Activated T-helper 1 cell treated with anti-CD3 and anti-CD28 coated beads, Interleukin-12 subunit alpha, Interleukin-12 subunit beta, Interleukin-2, Interleukin-4 antibody, amounts not matched to agents 30 ng/mL and 10 ng/mL and 1 ng/mL, durations not matched to agents 14 hours and 24 hours and 36 hours (primary cell): ENCODE measurements at regions not wholly inside any gene's neighbourhood (a gene's known extent, or its start where the extent isn't known, plus 50 kb on each side); places are given as distances from the start of the nearest gene placed in this dataset.
"Not testable (repeated sequence)": the region's sequence is repeated elsewhere in the genome, so short reads cannot be mapped to it uniquely, and the experiment has no call there.

Experiments
- DNase-seq: peaks from one replicate; pipeline ENCODE4 v3.0.0; 2021; ENCODE audit warnings: low spot score
- H3K27ac Mint-ChIP-seq: one replicate; pipeline ENCODE4 v1.8.0; 2021; ENCODE audit warnings: mild to moderate bottlenecking, mixed read lengths
- H3K27me3 Mint-ChIP-seq: one replicate; pipeline ENCODE4 v1.8.0; 2022; ENCODE audit warnings: mild to moderate bottlenecking, moderate library complexity, mixed read lengths; ENCODE audit not compliant: insufficient read depth
- H3K36me3 Mint-ChIP-seq: one replicate; pipeline ENCODE4 v1.8.0; 2021; ENCODE audit warnings: low read depth, mixed read lengths
- H3K4me1 Mint-ChIP-seq: one replicate; pipeline ENCODE4 v1.8.0; 2021; ENCODE audit warnings: low read depth, mixed read lengths
- H3K4me3 Mint-ChIP-seq: one replicate; pipeline ENCODE4 v1.8.0; 2021; ENCODE audit warnings: mild to moderate bottlenecking, moderate library complexity, mixed read lengths
- H3K9me3 Mint-ChIP-seq: one replicate; pipeline ENCODE4 v1.8.0; 2021; ENCODE audit warnings: mixed read lengths
- intact Hi-C: fragments of 100-400 bp; cut with micrococcal nuclease; formaldehyde crosslinking; loops from one replicate; pipeline ENCODE4 v1.15.1; 2024

DNA sequence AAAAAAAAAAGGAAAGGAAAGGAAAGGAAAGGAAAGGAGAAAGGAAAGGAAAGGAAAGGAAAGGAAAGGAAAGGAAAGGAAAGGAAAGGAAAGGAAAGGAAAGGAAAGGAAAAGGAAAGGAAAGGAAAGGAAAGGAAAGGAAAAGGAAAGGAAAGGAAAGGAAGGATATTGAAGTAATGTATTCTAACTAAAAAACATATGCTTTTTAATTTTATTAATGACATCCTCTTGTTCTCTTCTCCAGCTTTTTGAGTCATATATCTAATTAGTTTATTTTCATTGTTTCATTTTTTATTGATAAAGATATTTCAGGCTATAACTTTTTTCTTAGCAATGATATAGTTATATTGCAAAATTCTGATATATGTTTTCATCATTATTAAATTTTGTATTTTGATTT is 585.8 kb upstream of the ARID1B start:
- H3K4me3 Mint-ChIP-seq, H3K27ac Mint-ChIP-seq, H3K36me3 Mint-ChIP-seq, H3K4me1 Mint-ChIP-seq, H3K27me3 Mint-ChIP-seq, intact Hi-C loops, H3K9me3 Mint-ChIP-seq, DNase-seq: not testable (repeated sequence)

DNA sequence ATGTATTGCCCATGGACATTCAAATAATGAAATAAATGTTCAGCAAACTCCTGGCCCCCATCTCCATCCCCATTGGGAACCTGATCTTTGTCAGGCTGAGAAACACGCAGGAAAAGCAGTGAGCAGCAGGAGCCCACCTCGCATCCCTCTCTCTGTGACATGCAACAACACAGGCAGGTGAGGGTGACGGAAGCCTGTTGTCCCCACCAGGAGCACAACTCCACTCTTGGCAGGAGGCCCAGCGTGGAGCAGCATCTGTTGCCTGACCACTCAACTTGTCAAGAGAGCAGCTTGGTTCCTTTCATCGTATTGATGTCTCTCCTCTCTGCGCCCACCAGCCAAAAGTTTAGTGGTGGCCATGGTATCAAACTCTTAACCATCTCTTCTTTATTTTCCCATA is 586.9 kb upstream of the ARID1B start:
- intact Hi-C loops, result no loop called here
- DNase-seq, result no peak
- Mint-ChIP-seq H3K27me3 (no peaks in the 10 kb centered on the region), H3K4me1 (peaks cover 9% of the 10 kb centered on the region), H3K9me3 (peaks cover 3% of the 10 kb centered on the region), H3K36me3 (no peaks in the 10 kb centered on the region), H3K27ac (no peak overlapping the region), H3K4me3 (no peak overlapping the region)

DNA sequence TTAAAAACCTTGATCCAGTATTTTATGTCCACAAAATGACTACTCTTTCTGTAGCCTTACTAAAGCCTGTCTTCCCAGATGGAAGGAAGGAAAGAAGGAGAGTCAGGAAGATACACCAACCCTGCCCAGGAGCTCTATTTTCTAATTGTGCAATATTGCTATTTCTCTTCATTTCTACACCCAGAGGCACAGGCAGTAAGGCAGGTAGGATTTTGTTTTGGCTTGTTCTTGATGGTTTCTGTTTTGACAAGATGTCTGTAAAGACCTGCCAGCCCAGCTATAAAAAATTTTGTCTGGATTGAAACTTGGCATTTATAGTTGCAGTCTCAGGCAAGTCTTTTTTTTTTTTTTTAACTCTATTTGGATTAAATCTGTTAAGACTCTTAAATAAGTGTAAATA is 587.5 kb upstream of the ARID1B start:
- H3K27ac Mint-ChIP-seq, result no peak overlapping the region
- peaks cover 9% of the 10 kb centered on the region for H3K4me1 Mint-ChIP-seq
- H3K9me3 Mint-ChIP-seq, result peaks cover 3% of the 10 kb centered on the region
- intact Hi-C loops, result no loop called here
- no peaks in the 10 kb centered on the region for H3K36me3 Mint-ChIP-seq
- no peak for DNase-seq
- no peak overlapping the region for H3K4me3 Mint-ChIP-seq
- H3K27me3 Mint-ChIP-seq, result no peaks in the 10 kb centered on the region

DNA sequence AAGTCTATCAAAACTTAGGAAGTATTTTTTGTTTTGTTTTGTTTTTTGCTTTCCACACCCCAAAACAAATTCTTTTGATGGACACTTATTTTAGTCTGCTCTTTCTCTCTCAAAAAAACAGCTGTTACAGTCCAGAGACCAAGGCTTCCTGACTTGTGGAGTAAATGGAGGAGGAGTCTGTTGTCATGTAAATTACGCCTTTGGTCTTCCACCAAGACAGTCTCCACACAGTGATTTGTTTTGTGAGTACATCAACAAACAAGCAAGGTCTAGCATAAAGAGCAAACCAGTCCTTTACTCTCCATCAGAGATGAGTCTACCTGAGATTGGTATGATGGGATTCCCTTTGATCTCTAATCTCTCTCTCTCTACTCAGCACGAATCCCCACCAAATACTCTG is 588.0 kb upstream of the ARID1B start:
- DNase-seq, result no peak
- Mint-ChIP-seq H3K27ac (no peak overlapping the region), H3K27me3 (no peaks in the 10 kb centered on the region), H3K36me3 (no peaks in the 10 kb centered on the region), H3K4me1 (peaks cover 9% of the 10 kb centered on the region), H3K9me3 (peaks cover under 1% of the 10 kb centered on the region), H3K4me3 (no peak overlapping the region)
- intact Hi-C loops, result no loop called here

DNA sequence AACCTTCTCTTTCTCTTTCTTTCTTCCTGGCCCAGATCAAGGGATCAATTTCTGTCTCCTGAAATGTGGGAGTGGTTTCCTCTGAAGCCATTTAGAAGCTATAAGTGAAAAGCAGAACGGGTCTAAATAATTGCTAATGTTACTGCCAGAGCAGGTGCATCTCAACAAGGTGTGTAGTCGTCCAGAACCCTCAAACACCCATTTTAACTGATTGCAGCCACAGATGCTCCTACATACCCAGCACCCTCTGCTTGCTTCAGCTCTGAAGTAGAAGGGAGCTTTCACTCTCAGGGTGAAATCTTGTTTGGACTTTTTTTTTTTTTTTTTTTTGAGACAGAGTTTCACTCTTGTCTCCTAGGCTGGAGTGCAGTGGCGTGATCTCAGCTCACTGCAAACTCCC is 592.1 kb upstream of the ARID1B start:
- Mint-ChIP-seq H3K27ac (no peak overlapping the region), H3K36me3 (peaks cover 1% of the 10 kb centered on the region), H3K27me3 (no peaks in the 10 kb centered on the region), H3K9me3 (peaks cover 7% of the 10 kb centered on the region), H3K4me3 (no peak overlapping the region), H3K4me1 (peaks cover 6% of the 10 kb centered on the region)
- DNase-seq, result no peak
- intact Hi-C loops, result no loop called here

DNA sequence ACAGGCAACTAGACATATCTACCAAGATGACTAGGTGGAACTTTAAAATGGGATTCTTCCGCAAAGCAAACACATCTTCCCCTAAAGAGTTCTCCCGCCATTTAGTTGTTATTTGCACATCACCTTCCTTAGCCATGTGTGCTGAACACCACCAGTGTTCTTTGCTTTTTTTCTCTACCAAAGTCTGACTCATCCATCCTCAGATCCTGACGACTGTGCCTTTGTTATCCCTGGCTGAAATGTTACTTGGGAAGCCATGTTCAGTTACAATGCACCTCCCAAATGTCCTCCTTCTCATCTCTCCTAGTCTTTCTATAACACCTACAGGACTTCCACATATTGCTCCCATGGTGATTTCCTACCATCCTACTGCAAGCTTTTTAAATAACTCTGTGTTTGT is 593.5 kb upstream of the ARID1B start:
- Mint-ChIP-seq H3K9me3 (peaks cover 15% of the 10 kb centered on the region), H3K4me3 (no peak overlapping the region), H3K36me3 (peaks cover 1% of the 10 kb centered on the region), H3K4me1 (peaks cover 6% of the 10 kb centered on the region), H3K27ac (no peak overlapping the region), H3K27me3 (no peaks in the 10 kb centered on the region)
- intact Hi-C loops, result no loop called here
- no peak for DNase-seq

DNA sequence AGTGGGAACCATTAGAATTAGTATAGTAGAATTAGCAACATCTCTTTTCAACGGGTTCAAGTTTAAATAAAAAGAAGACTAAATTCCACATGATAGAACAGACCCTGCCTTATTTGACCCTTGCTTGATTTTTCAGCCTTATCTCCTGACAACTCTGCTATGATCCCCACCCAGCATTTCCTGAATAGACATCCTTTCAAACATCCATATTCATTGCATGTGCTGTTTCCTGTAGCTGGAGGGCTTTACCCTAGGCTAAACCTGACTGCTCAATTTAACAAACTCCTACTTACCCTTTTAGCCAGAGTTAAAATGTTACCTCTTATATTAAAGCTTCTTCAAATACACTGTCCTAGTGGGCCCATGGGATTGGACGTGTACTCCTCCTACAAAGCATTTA is 594.8 kb upstream of the ARID1B start:
- no peak for DNase-seq
- H3K36me3 Mint-ChIP-seq, result peaks cover 1% of the 10 kb centered on the region
- intact Hi-C loops, result no loop called here
- H3K4me3 Mint-ChIP-seq, result no peak overlapping the region
- peaks cover 6% of the 10 kb centered on the region for H3K4me1 Mint-ChIP-seq
- H3K27ac Mint-ChIP-seq, result no peak overlapping the region
- H3K9me3 Mint-ChIP-seq, result peaks cover 20% of the 10 kb centered on the region
- H3K27me3 Mint-ChIP-seq, result no peaks in the 10 kb centered on the region

DNA sequence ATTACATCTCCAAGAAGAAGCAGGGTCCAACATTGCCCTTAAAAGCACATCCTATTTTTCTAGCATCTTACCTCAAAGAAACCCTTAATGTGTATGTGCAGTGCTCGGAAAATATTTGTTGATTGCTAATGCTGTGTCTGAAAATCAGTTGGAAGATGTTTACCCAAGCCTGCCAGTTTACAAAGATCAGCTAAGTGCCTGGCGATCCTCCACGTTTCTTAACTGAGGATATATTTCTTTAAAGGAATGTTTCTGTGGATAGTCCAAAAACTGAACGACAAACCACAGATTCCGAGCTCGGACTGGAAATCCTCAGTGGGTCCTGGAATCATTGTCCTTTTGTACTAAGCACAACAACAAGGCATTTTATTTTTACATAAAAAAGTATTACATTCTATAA is 595.7 kb upstream of the ARID1B start:
- DNase-seq, result no peak
- Mint-ChIP-seq H3K4me3 (no peak overlapping the region), H3K9me3 (peaks cover 20% of the 10 kb centered on the region), H3K36me3 (peaks cover 1% of the 10 kb centered on the region), H3K27me3 (no peaks in the 10 kb centered on the region), H3K27ac (no peak overlapping the region), H3K4me1 (peaks cover 6% of the 10 kb centered on the region)
- intact Hi-C loops, result no loop called here

DNA sequence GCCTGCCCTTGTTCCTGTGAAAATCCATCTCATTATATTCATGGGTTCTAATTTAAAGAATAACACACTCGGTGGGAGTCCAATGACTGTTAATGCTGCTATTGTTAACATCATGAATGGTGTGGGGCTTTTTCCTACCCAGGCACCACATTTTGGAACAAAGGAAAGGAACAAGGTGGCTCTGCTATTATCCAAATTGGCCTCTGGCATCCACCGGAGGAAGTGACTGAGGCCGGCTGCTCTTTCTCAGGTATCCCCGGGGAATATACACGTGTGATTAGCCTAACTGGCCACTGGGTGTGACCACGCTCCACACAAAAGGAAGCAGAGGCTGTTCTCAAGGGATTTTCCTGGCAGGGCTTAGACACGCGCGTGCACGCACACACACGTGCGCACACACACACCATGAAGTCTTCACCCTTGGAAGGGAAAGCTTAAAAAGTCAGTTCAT is 601.2 kb upstream of the ARID1B start:
- intact Hi-C loops, result no loop called here
- Mint-ChIP-seq H3K36me3 (no peaks in the 10 kb centered on the region), H3K27ac (no peak overlapping the region)

DNA sequence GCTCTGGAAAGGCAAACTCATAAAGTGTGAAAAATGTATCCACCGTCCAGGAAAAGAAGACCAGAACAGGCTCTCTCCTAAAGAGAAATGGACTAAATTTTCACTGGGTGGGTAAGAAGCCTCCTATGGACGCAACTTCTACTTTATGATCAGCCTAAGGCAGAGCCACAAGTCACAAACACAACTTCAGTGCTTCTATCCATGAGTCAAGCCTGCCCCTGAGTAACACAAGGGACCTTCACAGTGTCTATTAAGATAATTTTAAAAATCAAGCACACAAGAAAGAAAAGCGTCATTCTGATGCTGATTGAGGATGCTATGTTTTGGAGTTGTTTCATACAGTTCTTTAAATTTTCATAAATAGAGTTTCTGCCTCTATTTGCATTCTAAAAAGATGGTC is 601.7 kb upstream of the ARID1B start:
- Mint-ChIP-seq H3K27me3 (no peaks in the 10 kb centered on the region), H3K36me3 (no peaks in the 10 kb centered on the region), H3K9me3 (peaks cover 22% of the 10 kb centered on the region), H3K4me3 (no peak overlapping the region), H3K4me1 (peaks cover 13% of the 10 kb centered on the region), H3K27ac (no peak overlapping the region)
- no peak for DNase-seq
- intact Hi-C loops, result no loop called here

More for the DNA sequence above, 601.2 kb upstream of the ARID1B start:
- Mint-ChIP-seq H3K4me1 (peaks cover 13% of the 10 kb centered on the region), H3K27me3 (no peaks in the 10 kb centered on the region), H3K4me3 (no peak overlapping the region), H3K9me3 (peaks cover 24% of the 10 kb centered on the region)
- no peak for DNase-seq

DNA sequence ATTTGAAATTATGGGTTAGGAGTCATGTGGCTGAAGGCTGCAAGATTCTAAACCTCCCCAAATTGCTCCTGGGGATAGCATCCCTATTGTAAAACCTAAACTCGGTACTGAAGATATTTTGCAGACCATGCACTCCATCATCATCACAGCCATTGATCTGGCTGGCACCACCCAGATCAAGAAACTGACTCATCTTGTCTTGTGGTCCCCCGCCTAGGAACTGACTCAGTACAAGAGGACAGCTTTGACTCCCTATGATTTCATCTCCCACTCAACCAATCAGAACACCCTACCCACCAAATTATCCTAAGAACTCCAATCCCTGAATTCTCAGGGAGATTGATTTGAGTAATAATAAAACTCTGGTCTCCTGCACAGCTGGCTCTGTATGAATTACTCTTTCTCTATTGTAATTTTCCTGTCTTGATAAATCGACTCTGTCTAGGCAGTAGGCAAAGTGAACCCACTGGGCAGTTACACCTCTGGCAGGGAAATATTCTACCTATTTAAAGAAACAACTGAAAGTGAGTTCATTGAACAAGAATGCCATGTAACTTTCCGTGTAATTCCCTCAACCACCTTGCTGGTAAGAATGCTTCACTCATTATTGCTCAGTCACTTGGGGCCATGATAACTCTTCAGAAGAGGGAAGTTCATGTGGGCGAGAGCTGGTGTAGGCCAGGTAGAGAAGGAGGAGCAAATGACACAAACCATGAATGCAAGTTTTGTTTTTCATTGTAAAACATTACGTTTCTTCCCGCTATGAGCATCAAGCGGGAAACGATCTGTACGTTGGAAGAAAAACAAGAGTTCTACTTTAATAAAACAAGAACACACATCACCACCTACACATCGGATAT is 602.9 kb upstream of the ARID1B start:
- H3K36me3 Mint-ChIP-seq, result no peaks in the 10 kb centered on the region
- H3K27ac Mint-ChIP-seq, result no peak overlapping the region
- no peak overlapping the region for H3K4me3 Mint-ChIP-seq
- intact Hi-C loops, result no loop called here
- H3K9me3 Mint-ChIP-seq, result peaks cover 14% of the 10 kb centered on the region
- H3K4me1 Mint-ChIP-seq, result peaks cover 13% of the 10 kb centered on the region
- no peaks in the 10 kb centered on the region for H3K27me3 Mint-ChIP-seq
- DNase-seq, result no peak

DNA sequence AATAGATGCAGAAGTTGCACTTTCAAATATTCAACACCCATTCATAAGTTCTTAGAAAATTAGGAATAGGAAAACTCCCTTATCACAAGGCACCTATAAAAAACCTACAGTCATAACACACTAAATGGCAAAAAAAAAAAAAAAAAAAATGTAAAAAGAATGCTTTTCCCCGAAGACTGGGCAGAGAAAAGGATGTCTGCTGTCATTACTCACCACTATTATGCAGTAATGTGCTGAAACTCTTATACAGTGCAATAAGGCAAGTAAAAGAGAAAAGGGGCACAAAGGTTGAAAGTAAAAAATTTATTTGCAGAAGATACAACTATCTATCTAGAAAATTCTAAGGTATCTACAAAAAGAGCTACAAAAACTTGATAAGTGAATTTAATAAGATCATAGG is 607.8 kb upstream of the ARID1B start:
- H3K36me3 Mint-ChIP-seq, result no peaks in the 10 kb centered on the region

DNA sequence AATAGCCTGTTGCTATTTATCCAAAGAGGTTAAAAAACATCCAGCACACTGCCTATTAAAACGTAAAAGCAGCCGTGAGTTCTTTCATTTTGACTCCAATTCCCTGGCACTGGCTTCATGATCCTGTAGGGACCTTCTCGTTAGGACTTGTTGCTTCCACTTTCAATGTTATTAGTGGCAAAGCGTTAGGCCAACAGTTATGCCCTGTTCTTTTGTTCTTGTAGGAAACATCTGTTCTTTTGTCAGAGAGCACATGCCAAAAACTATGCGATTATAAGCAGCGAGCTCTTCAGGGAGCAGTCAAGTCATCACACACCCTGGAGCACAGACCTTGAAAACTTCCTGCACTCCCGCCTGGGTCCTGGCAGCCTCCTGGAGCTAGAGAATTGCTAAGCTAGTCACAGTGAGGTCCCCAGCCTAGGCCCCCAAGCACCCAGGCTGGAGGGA is 609.5 kb upstream of the ARID1B start:
- Mint-ChIP-seq H3K27me3 (no peaks in the 10 kb centered on the region), H3K4me3 (peak overlapping the region; percentile 27), H3K4me1 (peaks cover 27% of the 10 kb centered on the region), H3K27ac (no peak overlapping the region), H3K9me3 (no peaks in the 10 kb centered on the region), H3K36me3 (no peaks in the 10 kb centered on the region)
- no peak for DNase-seq
- intact Hi-C loops, result no loop called here

More for the DNA sequence above, 607.8 kb upstream of the ARID1B start:
- H3K27ac Mint-ChIP-seq, result no peak overlapping the region
- peaks cover 29% of the 10 kb centered on the region for H3K4me1 Mint-ChIP-seq
- H3K9me3 Mint-ChIP-seq, result peaks cover 3% of the 10 kb centered on the region
- no peaks in the 10 kb centered on the region for H3K27me3 Mint-ChIP-seq
- no peak overlapping the region for H3K4me3 Mint-ChIP-seq
- intact Hi-C loops, result no loop called here
- DNase-seq, result no peak
